NCI-H510A (cell line): ENCODE measurements at regions not wholly inside any gene's neighbourhood (a gene's known extent, or its start where the extent isn't known, plus 50 kb on each side); places are given as distances from the start of the nearest gene placed in this dataset.

Experiments
- DNase-seq: peaks from one replicate; lab custom pipeline; 2025; lab: John Stamatoyannopoulos, UW

DNA sequence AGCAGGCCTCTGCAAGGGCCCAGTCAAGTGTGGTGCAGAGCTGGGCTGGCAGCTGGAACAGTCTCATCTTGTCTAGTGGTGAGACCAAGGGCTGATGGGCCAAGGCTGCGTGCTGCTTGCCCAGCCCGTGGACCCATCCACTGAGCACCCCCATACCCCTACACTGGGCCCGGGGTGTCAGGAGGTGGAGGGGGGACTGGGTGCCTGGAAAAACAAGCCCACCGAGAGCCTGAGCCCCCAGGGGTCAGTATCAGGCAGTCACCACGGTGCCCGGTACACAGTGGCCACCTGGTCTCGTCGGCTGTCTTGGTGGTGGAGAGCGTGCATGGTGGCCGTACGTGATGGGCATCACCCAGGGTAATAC lies 238.3 kb downstream of the SEC14L1 start:
- no peak for DNase-seq

DNA sequence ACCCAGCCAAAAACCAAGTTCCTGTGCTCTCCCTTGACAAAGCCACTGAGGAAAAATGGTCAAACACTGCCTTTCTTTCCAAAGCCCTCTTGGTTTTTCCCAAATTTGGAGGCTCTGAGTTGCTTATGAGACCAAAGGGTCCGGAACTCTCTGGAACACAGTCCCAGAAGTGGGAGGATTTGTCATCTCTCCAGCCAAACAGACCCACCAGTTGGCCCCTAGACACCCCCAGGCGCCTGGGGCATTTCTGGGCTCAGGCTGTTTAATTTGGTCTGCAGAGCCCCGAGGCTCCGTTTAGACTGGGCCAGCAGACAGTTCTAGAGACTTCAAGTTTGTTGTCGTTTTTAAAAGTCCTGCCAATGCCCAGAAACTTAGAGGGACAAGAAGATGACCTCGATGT lies 239.1 kb downstream of the SEC14L1 start:
- no peak for DNase-seq

DNA sequence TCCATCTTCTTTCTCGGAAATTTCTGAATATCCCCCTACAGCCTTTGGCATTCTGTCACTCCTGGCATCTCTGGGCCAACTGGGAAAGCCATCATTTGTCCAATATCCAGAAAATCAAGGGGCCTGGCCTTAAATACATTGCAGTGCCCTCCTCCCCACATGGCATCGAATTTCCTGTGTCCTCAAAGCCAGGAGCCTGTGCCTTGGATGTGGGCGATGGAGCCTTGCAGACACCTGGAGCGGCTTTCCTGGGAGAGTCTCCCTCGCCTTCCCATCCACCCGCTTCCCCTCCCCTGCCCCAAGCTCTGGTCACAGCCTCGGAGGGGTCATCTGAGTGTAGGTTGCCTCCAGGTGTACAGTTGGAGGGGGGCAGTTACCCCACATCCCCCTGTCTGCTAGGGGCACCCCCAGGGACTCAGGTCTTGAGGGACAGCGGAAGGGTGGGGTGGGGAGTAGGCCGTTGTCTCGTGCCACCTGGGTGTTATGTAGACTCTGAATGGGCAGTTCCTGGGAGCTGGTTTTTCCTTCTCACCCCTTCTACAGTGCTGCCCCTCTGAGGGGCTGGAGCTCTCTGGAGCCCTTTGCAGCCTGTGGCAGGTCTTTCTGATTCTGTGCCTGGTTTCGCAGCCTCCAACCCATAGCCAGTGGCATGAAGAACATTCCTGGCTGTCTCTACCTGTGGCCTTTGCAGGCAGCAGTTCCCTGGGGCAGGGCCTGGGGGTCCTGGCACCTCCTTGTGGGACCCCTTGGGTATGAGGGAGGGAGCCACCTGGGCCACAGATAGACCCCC lies 239.8 kb downstream of the SEC14L1 start:
- no peak for DNase-seq

DNA sequence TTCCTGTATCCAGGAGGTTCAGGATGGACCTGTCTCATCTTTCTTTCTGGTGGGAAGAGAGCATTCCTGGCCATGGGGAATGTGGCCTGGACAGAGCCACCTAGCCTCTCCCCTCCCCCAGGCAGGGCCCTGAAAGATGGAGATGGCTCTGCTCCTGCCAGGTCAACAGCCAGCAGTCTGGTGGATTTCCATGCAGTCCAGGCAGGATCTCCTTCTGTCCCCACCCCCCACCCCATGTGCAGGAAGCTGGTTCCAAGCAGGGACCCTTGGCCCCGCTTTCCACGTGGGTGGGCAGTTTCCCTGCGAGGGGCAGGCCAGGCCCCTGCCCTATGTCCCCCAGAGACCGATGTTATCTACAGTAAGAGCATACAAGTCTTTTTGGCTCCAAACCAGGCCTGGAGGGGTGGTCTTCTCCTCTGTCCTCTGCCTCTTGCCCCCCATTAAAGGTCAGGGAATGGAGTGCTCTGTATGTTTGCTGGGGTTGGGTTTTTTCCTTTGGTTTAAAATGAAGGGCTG lies 240.5 kb downstream of the SEC14L1 start:
- DNase-seq, result no peak

DNA sequence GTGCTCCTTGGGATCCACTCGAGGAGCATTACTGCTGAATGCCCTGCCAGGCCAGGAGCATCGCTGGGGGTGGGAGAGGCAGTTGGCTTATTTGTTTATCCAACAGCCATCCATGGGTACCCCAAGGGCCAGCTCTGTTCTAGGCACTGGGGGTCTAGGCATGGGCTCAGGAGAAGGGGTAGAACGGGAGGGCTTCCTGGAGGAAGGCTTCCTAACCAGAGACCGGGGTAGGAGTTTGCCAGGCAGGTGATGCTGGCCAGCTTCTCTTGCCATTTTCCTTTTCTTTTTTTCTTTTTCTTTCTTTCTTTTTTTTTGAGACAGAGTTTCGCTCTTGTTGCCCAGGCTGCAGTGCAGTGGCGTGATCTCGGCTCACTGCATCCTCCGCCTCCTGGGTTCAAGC lies 241.0 kb downstream of the SEC14L1 start:
- no peak for DNase-seq

DNA sequence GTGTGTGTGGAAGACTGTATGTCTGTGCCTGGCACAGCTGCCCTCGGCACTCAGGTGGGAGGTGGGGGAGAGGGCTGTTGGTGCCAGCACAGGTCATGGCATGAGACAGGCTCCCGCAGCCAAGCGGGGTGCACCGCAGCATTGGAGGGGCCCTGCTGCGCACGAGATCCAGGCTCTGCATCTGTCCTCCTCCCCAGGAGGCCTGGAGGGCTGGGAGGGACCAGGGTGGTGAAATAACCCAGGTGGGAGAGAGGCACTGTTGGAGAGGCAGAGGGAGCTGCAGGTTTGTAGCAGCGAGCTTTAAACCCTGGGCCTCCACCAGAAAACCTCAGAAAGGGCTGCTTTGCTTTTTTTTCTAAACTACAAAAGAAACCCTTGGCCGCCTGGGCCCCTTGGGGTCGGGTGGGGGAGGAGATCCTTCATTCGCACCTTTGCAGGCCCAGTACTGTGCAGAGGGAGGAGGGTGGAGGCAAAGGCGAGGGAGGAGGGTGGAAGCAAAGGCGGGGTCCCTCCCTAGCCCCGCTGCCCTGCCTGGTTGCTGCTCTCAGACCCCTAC lies 241.7 kb downstream of the SEC14L1 start:
- no peak for DNase-seq

DNA sequence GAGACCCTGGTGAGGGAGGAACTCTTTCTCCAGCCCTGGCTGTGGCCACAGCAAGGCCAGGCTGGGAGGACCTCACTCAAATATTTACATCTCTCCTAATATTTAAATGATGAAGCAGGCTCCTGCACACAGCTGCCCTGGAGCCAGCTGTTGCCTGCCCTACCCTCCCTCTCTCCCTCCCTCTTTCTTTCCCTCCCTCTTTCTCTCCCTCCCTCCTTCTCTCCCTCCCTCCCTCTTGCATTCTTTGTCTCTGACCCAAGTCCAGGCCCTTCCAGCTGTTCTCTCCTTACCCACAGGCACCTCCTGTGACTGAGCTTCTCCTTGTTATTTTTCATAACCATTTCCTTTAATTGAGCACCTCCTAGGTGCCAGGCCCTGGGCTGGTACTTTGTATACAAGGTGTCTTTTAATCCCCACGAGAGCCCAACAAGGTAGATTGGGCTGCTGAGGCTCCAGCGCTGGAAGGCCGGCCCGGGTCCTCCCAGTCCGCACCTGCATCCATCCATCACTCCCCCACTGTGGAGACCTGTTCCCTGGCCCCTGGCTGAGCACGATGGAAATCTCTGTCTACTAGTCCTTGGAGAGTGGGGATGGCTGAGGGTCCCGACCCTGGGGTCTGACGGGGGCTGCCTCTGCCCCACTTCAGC lies 242.3 kb downstream of the SEC14L1 start:
- no peak for DNase-seq

DNA sequence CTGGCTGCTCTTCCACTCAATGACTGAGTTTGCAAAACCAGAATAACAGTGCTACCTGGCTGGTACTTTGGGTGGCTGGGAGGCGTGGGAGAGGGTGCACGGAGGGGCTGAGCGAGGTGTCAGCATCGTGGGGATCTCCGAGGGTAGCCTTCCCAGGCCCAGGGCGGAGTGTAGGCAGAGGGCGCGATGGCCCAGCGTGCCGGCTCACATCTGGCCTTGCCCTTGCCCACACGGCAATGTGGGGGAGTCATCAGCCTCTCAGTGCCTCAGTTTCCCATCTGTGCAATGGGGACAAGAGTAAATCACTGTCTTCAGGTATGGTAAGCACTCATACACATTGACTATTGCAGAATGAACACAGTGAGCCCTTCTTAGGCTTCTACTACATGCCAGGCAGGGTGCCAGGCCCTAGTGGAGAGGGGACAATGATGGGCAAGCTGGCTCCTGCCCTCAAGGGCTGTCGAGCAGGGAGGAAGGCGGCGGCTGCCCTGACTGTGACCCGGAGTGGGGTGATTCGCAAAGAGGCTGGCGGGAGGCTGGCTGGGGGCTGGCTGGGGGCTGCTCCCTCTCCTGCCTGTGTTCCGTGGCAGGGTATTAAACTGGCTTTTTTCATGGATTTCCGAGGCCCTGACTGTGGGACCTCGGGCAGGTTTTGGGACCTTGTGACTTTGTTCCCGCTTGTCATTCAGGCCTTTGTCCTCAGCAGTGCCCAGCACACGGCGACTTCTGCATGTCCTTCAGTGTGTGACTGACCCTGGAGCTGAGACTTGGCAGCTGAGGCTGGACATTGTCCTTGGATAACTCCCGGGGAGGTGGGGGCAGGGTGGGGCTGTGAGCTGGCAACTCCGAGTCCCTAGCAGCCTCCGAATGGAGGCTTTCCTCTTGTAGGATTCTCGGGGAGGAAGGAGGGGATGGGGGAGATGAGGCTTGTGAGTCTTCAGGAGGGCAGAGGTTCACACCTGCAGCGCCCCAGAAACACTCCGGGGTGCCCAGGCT lies 243.1 kb downstream of the SEC14L1 start:
- no peak for DNase-seq

DNA sequence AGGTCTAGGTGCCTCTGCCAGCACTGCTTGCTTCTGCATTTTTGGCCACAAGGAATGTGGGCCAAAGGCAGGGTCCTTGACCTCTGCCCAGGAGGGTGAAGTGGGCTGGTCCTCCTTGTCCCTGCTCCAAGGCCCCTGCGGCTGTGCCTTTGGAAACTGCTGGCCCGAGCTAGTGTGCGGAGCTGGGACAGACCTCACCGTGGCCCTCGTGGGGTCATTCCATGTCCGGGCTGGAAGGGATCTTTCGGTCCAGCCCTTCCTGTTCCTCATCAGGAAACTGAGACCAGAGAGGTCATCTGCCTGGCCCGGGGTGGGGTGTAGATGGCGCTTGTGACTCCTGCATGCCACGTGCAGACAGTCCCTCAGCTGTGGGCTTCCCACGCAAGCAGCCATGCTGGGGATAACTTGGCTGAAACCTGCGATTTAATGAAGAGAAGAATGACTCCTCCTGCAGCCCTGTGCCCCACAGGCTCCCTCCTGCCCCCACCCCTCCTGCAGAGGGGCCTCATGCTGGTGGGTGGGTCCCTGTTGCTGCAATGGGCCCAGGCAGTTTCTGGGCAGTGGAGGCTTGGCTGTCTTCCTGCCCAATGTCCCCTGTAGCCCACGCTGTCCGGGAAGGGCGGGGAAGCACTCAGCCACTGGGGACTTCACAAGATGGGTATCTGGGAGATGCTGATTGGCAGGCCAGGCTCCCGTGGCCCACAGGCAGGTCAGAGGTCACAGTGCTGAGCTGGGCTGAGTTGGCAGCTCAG lies 245.2 kb downstream of the SEC14L1 start:
- no peak for DNase-seq

DNA sequence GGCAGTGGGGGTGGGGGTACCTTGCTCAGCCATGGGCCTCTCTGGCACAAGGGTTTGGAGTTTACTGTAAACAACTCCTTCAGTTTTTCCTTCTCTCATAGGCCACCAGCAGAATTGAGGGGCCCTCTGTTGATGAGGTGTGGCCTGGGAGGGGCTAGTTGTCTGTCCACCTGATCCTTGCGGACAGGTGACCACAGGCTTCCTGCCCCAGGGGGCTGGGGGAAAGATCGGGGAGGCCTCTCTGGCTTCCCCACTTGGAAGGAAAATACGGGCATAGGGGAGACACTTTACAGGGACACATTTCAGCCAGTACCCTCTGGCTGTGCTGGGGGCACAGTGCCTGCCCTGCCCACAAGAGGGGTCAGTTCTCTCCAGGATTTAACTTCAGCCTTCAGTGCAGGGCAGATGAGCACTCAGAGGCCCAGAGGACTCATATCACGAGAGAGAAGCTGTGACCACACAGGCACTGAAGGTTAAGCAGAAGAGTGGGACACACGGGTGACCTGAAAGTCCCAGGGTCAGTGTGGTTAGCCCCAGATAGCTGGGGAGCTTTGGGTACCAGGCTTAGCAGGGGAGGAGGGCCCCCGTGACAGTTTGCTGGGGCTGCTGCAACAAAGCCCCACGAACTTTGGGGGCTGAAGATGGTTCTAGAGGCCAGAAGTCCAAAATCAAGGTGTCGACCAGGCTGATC lies 245.9 kb downstream of the SEC14L1 start:
- DNase-seq, result no peak

DNA sequence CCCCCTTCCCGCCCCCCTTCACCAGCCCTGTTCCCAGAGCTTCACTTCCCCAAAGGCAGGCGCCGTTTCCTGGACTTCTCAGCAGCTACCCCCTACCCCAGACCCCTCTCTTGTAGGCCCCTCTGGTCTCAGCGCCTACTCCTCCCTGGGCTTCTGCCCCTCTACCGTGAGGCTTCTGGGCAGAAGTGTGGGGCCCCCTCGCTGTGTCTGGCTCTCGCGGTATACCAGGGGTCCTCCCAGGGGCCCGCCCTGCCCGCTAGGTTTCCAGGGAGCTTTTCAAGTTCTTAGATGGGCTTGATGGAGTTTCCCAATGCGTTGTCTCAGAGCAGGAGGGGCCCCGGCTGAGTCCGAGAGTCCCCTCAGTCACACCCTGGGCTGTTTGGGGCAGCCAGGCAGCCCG lies 247.1 kb downstream of the SEC14L1 start:
- no peak for DNase-seq

DNA sequence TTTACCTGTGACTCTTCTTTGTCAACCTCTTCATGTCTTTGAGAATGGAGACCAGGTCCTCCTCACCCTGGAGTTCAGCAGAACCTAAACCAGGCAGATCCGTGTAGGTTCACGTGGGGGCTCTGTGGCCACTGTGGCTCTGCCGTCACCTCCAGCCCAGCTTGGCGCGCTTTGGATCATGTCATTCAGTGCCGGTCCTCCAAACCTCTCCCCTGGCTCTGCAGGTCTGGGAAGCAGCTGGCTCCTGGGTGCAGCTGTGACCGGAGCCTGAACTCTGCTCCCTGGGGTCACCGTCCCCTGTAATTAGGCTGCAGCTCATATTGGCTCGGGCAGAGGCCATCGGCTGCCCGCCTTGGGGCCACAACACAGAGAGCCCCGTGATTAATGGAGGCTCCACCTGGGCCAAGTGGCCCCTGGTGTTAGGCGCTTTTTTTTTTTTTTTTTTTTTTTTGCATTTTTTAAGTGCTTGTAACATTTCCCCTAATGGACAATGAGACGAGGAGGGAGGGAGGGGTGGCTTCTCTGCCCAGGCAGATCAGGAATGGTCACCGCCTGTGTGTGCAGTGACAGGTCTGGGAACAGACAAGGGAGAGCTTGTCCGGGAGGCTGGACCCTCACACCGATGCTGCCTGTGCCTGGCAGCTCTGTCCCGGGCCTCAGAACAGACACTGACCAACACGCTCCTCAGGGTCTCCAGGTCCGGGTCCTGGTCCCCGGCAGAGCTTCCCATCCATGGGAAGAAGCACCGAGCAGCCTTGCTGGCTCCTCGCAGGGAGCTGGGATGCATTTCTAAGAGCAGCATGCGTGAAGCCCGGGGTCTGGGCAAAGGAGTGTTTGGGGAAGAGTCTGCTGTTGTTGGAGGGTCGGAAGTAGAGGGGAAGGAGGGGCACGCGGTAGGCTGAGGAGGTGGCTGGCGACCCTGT lies 247.9 kb downstream of the SEC14L1 start:
- no peak for DNase-seq

DNA sequence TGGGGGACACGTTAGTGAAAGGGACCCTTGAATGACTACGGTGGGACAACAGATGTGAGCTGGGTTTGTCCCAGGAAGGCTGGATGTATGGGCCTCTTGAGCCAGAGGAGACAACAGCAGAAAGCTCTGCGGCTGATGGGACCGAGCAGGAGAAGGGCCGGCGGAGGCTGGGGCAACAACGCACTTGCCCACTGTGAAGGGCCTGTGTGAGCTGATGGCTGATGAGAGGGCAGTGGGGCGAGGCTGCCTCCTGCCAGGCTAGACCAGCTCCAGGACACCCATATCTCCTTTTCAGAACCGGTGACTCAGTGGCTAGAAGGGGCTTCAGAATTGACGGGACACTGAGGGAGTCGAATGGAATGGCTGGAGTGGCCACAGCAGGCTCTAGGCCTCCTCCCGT lies 250.1 kb downstream of the SEC14L1 start:
- no peak for DNase-seq

DNA sequence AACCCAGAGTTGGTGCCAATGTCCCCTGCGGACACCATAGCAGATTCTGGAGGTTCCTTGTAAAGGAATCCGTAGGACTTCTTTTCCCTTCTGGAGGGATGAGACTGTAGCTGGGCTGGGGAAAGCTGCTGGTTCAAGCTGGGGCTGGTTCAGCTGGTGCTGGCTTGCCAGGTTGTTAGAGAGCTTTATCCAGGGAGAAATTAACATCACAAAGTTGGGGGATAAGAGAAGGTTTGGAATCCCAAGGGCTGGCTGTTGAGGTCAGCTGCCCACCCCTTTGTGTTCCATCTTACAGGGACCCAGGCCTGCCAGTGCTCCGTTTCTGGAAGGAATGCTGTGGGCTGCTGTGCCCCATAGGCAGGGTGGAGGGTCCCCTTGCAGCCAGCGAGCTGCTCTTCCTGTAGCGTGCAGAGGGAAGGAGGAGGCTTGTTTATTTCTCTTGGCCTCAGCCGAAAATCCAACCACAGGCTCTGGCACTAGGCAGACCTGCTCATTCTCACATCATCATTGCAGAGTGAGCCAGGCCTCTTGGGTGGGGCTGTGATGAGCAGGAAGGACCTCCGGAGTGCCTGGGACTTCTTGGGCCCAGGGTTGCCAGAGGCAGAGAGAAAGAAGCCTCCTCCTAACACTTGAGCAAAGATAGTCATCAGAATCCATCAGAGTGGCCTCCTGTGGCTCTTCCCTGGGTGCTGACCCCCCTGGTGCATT lies 251.1 kb downstream of the SEC14L1 start:
- DNase-seq, result no peak

DNA sequence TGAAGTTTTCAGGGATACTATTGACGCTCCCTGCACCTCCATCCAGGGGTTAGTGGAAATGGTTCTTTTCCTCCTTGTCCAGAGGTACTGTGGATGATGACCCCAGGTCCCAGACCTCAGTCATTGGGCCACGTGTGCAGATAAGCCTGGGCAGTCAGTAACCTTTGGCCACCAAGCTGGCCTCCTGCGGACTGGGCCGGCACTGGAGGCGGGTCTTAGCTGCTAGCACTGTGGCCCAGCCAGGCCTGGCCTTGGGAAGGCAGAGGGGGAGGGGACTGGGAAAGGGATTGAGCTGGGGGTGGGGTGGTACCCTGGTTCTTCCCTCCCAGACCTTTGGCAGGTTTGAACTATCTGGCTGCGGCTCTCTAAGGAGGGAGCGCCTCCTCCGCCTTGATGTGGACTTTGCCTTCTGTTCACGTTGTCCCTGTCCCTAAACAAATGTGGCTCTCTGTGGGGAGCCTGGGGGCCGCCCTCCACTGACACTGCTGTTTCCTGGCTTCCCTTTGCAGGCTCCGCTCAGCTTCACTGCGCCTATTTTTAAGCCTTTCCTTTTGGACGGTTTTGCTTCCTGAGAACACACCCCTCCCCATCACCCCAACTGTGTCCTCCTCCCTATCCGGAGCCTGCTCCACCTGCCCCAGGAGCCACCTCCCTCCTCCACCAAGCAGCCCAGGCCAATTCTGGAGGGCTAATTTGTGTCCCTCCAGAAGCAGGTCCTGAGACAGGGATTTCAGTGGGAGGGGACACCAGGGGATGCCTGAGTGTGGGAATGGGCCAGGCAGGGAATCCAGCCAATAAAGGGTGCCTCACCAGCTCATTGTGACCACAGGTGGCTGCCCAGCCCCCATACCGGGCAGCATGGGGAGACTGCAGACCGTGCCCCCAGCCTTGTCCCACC lies 251.9 kb downstream of the SEC14L1 start:
- DNase-seq, result no peak

DNA sequence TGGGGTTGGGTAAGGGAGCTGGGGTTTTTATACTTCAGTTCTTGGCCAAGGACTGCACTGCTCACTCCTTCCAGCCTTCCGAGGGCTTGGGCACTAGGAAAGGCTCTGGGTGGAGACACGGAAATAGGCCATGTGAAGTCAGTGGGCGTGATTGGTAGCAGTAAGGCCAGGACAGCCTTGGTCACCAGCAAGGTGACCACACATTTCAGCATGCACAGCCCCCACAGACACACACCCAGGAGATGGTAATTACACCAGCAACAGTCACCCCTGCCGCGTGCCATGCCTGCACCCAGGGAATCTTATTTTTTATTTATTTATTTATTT lies 252.5 kb downstream of the SEC14L1 start:
- no peak for DNase-seq

DNA sequence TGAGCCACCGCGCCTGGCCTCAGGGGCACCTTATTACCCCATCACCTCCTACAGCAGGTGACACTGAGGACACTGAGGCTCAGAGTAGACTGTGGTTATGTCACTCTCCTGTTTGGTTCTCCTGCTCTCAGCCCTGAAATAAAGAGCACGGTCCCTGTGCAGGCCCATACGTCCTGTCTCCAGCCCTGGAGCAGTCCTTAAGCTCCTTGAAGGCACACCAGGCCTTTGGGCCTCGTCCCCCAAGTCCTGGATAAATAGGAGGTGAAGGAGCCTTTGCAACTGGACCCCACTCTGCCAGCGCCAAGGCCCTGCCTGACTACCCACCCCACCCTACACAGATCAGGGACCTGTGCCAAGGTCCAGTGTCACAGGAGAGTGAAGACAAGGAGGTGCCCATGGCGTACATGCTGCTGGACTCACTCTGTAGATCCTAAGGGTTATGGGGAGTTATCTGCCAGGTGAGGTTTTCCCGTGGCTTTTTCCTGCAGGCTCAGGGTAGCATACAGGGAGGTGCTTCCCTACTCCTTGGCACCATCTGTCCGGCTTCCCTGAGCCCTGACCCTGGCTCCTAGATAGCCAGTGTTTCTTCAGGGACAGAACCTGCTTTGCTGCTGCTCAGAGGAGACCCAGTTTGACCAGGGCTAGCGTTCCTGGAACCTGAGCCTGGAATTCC lies 253.2 kb downstream of the SEC14L1 start:
- no peak for DNase-seq
